ENCODE measurements at regions not wholly inside any gene's neighbourhood (a gene's known extent, or its start where the extent isn't known, plus 50 kb on each side); places are given as distances from the start of the nearest gene placed in this dataset.
A peak's percentile ranks its signal among the peaks of the same experiment; 100 is the strongest.

GRCh38 chr15:37764733-37765191 is 169.7 kb upstream of the TMCO5A start:
- peak; percentile 15 for DNase-seq (ENCODE audit: insufficient read length, low spot score)
- FAIRE-seq: peak; percentile 90

DNA sequence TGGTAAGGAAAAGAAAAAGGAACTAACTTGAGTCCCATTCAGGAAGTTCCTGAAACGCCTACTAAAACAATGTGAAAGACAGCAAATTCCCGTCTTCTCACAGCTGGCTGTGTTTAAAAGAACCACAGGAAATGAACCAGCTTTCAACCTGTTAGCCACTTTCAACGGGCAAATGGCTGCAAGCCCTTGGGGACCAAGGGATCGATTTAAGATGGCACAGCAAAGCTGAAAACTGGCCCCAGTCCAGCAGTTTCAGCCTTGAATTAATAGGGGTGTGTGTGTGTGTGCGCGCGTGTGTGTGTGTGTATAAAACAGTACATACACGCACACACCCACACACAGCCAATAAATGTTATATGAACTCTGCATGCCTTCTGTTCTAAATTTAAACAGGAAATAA is 168.7 kb upstream of the TMCO5A start:
- FAIRE-seq: no peak
- no peak for TF ChIP-seq POLR2A (IDR thresholded peaks at IDR 0.05; ENCODE audit: low read depth, low read length)
- no peak for DNase-seq (ENCODE audit: insufficient read length, low spot score)

More at GRCh38 chr15:37764733-37765191, 169.7 kb upstream of the TMCO5A start:
- no peak for TF ChIP-seq POLR2A (IDR thresholded peaks at IDR 0.05; ENCODE audit: low read depth, low read length)

DNA sequence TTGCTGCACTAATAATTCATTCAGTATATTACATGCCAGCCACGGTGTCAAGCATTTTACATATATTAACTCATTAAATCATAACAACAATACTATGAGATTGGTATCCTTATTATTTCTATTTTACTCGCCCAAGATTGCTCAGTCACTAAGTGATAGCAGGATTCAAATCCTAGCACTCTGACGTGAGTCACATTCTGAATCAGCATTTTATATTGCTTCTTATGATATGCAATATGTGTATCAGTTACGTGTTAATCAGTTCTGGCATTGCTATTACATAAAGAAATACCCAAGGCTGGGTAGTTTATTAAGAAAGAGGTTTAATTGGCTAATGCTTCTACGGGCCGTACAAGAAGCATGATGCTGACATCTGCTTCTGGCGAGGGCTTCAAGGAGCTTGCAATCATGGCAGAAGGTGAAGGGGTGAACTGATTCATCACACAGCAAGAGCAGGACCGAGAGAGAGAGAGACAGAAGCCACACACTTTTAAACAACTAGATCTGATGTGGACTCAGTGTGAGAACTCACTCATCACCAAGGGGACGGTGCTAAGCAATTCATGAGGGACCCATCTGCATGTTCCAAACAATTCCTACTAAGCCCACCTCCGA is 166.5 kb upstream of the TMCO5A start:
- TF ChIP-seq POLR2A (IDR thresholded peaks at IDR 0.05; ENCODE audit: low read depth, low read length): no peak
- FAIRE-seq (no peak), DNase-seq (ENCODE audit: insufficient read length, low spot score) (no peak)

GRCh38 chr15:37771465-37771864 is 163.0 kb upstream of the TMCO5A start:
- TF ChIP-seq POLR2A (IDR thresholded peaks at IDR 0.05; ENCODE audit: low read depth, low read length): no peak
- DNase-seq (ENCODE audit: insufficient read length, low spot score) (no peak), FAIRE-seq (no peak)

DNA sequence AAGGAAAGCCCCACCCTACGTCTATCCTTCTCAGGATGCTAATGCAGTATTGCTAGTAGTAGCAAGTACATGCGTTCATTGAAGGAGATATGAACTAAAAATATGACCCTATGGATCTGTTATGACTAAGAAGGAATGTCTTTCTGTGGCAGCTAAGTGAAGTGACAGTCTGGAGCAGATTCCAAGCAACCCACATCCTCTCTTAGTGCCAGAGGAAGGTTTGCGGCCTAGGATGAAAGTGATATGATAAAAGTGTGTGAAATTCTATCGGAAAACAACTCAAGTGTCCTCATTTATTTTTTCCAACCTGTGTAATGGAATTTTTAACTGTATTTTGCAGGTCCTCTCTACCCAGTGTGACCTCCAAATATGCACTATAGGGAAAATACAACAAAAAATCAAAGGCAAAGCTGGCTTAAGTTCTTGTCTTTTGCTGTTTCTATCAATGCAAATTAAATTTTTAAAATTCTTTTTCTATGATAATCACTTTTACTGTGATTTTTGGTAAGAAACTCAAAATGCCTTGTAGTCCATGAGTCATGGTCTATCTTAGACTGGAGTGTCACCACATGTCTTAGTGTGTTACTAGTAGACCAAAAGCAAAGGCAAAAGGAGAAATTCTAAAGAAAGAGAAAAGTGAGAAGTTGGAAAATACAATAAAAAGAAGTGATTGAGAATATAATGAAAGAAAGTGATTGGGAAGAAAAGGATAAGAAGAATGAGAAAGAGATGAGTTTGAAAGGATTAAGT is 161.2 kb upstream of the TMCO5A start:
- FAIRE-seq (peak; percentile 23), DNase-seq (ENCODE audit: insufficient read length, low spot score) (peak; percentile 3)
- TF ChIP-seq POLR2A (IDR thresholded peaks at IDR 0.05; ENCODE audit: low read depth, low read length): no peak

DNA sequence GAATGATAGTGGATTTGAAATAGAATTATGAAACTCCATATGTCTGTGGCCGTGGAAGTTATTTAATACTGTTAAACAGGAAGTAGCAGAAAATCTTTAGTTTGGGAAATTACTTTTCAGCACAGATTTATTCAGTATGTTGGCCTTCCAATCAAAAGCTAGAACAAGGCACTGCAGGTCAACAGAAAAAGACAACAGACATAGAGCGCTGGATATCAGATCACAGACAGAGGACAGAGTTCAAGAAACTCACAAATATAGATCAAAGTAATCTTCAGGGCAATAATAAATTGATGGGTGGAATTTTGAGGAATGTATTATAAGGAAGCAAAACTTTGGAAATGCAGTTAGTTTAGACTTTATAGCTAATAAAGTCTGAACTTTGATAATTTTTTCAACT is 159.5 kb upstream of the TMCO5A start:
- no peak for TF ChIP-seq POLR2A (IDR thresholded peaks at IDR 0.05; ENCODE audit: low read depth, low read length)
- FAIRE-seq: no peak
- no peak for DNase-seq (ENCODE audit: insufficient read length, low spot score)

GRCh38 chr15:37777006-37777405 is 157.4 kb upstream of the TMCO5A start:
- FAIRE-seq: no peak
- no peak for TF ChIP-seq POLR2A (IDR thresholded peaks at IDR 0.05; ENCODE audit: low read depth, low read length)

GRCh38 chr15:37783290-37783689 is 151.2 kb upstream of the TMCO5A start:
- FAIRE-seq (no peak), DNase-seq (ENCODE audit: insufficient read length, low spot score) (no peak)
- no peak for TF ChIP-seq POLR2A (IDR thresholded peaks at IDR 0.05; ENCODE audit: low read depth, low read length)

More at GRCh38 chr15:37777006-37777405, 157.4 kb upstream of the TMCO5A start:
- DNase-seq (ENCODE audit: insufficient read length, low spot score): no peak

DNA sequence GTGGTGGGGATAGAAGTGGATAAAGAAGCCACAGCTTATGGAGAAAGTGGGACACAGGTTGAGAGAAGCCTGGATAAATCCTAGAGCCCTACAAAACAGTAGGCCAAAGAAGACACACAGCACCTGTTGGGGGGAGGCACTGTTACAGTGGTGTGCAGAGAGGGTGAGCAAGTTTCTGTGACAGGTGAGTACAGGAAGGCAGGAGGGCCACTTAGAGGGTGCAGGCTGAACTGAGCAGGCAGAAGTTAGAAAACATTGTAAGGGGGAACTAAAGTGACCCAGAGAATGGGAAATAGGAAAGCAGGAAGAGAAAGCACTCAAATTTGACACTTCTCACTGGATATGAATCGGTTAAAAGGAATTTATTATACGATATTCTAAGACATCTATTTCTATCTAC is 146.1 kb upstream of the TMCO5A start:
- no peak for TF ChIP-seq POLR2A (IDR thresholded peaks at IDR 0.05; ENCODE audit: low read depth, low read length)
- FAIRE-seq: no peak
- DNase-seq (ENCODE audit: insufficient read length, low spot score): no peak

DNA sequence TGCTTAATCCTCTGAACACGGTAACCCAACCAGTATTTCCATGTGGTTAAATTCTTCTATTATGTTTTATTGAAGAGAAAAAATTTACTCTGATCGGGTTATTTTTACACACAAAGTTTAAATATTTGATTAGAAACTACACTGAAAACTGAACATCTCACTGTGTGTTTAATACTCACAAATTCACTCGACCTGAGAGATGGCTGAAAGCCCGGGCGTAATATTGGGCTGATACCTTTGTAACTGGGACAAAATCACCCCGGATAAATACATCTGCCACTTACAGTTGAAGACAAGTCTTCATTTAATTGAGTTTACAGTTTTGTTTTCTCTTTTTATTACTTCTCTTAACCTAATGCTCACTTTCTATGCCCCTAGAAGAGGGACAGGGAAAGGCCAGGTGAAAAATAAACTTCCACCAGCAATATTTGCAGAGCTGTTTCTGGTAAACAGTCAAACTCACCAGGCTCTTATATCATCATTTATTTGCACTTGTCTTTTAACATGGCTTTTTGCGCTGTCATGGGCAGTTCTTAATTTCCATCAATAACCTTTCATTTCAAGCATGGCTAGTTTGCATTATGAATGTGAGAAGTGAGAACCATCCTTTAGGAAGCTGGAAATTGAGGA is 145.6 kb upstream of the TMCO5A start:
- FAIRE-seq (no peak), DNase-seq (ENCODE audit: insufficient read length, low spot score) (no peak)
- no peak for TF ChIP-seq POLR2A (IDR thresholded peaks at IDR 0.05; ENCODE audit: low read depth, low read length)

GRCh38 chr15:37789397-37789786 is 145.0 kb upstream of the TMCO5A start:
- no peak for DNase-seq (ENCODE audit: insufficient read length, low spot score)
- no peak for FAIRE-seq
- TF ChIP-seq POLR2A (IDR thresholded peaks at IDR 0.05; ENCODE audit: low read depth, low read length): no peak

DNA sequence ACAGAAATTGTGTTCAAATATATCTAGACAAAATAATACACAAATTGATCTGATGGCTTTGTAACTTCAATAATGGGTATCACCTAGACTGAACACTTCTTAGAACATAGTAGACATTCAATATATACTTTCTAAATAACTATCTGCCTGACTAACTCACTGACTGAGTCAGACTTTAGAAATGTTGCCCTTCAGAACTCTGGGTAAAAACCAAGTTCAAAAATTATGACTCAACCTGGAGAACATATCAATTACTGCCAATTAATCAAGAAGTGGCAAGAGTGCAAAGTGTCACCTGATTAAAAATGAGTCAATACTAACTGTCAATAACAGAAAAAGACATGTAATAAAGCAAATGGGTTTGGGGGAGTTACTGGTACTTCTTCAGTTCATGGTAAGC is 144.6 kb upstream of the TMCO5A start:
- DNase-seq (ENCODE audit: insufficient read length, low spot score) (peak; percentile 4), FAIRE-seq (peak; percentile 52)
- TF ChIP-seq POLR2A (IDR thresholded peaks at IDR 0.05; ENCODE audit: low read depth, low read length): no peak

DNA sequence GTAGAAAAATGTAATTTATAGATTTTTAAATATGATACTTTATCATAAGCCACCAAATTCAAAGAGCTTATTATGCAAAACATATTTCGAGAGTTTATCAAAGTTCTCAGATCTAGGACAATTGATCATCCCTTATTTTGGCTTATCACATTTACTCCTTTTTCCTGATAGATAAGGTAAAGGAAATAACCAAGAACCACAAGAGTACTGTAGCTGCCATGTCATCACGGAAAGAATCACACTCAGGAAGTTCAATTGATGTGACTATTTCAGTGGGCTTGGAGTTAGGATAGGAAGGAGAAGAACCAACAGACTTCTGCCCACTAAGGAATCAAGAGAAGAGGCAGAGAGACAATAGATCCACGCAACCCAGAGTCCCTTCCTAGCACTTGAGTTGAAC is 142.7 kb upstream of the TMCO5A start:
- DNase-seq (ENCODE audit: insufficient read length, low spot score): no peak
- TF ChIP-seq POLR2A (IDR thresholded peaks at IDR 0.05; ENCODE audit: low read depth, low read length): no peak
- no peak for FAIRE-seq

GRCh38 chr15:37792351-37792750 is 142.1 kb upstream of the TMCO5A start:
- TF ChIP-seq POLR2A (IDR thresholded peaks at IDR 0.05; ENCODE audit: low read depth, low read length): no peak
- no peak for FAIRE-seq
- DNase-seq (ENCODE audit: insufficient read length, low spot score): no peak

GRCh38 chr15:37793851-37794250 is 140.6 kb upstream of the TMCO5A start:
- FAIRE-seq (no peak), DNase-seq (ENCODE audit: insufficient read length, low spot score) (no peak)
- no peak for TF ChIP-seq POLR2A (IDR thresholded peaks at IDR 0.05; ENCODE audit: low read depth, low read length)

Data from H54 (cell line).